GM19240 (cell line): ENCODE measurements at regions not wholly inside any gene's neighbourhood (a gene's known extent, or its start where the extent isn't known, plus 50 kb on each side); places are given as distances from the start of the nearest gene placed in this dataset.
"Not testable (repeated sequence)": the region's sequence is repeated elsewhere in the genome, so short reads cannot be mapped to it uniquely, and the experiment has no call there.

Experiments
- DNase-seq: peaks from one replicate; pipeline ENCODE4 v3.0.0; 2011; ENCODE audit warnings: low spot score; ENCODE audit not compliant: insufficient read length

DNA sequence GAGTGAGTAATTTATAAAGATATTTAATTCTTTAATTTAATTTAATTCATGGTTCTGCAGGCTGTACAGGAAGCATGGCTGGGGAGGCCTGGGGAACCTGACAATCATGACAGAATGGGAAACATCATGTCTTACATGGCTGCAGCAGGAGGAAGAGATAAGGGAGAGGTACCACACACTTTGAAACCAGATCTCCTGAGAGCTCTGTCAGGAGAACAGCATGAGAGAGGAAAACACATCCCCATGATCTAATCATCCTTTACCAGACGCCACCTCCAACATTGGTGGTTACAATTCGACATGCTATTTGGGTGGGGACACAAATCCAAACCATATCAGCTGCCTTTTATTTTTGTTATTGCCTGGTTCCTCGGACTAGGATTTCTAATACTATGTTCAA is 928.6 kb downstream of the TMEM121 start:
- DNase-seq, result no peak

GRCh38 chr14:106459971-106460730 is 933.8 kb downstream of the TMEM121 start:
- DNase-seq, result peak; percentile 43

- DNase-seq, result no peak
Observed at GRCh38 chr14:106460916-106461315, 934.5 kb downstream of the TMEM121 start.

- not testable (repeated sequence) for DNase-seq
Observed at GRCh38 chr14:106466483-106466882, 940.1 kb downstream of the TMEM121 start.

- not testable (repeated sequence) for DNase-seq
Observed at GRCh38 chr14:106468869-106469268, 942.5 kb downstream of the TMEM121 start.

- not testable (repeated sequence) for DNase-seq
Observed at GRCh38 chr14:106470028-106470427, 943.6 kb downstream of the TMEM121 start.

GRCh38 chr14:106474261-106475028 is 948.1 kb downstream of the TMEM121 start:
- not testable (repeated sequence) for DNase-seq

GRCh38 chr14:106475214-106475613 is 948.8 kb downstream of the TMEM121 start:
- DNase-seq, result not testable (repeated sequence)

DNA sequence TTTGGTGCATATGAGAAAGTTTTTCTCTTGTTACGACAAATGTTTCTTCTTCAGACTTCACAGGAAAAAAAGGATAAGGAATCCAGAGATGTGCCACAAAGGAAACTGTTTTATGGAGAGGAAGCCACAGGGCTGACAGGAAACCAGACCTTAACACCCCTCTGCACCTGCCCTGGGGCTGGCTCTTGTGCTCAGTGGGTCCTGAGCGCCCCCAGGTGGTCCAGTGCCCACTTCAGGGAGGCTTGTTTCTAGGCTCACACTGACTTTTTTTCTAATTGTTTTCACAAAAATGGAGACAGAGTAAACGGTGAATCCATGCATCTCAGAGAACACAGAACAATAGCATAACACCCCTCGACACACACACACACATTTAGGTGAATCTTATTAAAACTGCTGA is 951.2 kb downstream of the TMEM121 start:
- DNase-seq, result not testable (repeated sequence)

DNA sequence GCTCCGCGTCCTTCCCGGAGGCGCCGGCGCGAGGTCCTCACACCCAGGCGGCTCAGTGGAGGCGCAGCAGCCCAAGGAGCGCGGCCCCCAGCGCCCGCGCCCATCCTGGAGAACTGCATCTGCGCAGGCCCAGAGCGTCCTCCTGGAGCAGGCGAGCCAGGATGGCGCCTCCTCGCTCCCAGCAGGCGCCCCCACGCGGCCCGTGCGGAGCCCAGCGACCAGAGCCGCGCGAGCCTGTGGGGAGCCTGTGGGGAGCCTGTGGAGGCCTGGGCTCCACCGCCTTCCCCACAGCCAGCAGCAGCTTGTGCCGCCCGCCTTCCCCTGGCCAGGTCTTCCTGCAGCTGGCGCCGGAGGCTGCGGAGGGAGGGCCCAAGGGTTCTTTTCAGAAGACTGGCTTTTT is 953.9 kb downstream of the TMEM121 start:
- DNase-seq, result not testable (repeated sequence)

DNA sequence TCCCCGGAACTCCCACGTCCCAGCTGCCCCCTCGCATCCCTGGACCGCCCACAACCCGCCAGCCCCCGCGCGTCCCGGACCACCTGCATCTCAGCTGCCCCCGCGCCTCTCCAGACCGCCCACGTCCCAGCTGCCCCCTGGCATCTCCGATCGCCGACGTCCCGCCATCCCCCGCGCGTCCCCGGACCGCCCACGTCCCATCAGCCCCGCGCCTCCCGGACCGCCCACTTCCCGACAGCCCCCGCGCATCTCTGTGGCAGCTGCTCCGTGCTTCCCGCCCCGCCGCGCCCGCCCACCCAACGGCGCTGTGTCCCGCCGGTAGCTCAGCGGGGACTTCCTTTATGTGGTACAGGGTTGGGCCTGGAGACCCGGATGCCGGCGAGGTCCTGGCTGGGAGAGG is 955.8 kb downstream of the TMEM121 start:
- not testable (repeated sequence) for DNase-seq

- no peak for DNase-seq
Observed at GRCh38 chr14:106487600-106487999, 961.2 kb downstream of the TMEM121 start.

DNA sequence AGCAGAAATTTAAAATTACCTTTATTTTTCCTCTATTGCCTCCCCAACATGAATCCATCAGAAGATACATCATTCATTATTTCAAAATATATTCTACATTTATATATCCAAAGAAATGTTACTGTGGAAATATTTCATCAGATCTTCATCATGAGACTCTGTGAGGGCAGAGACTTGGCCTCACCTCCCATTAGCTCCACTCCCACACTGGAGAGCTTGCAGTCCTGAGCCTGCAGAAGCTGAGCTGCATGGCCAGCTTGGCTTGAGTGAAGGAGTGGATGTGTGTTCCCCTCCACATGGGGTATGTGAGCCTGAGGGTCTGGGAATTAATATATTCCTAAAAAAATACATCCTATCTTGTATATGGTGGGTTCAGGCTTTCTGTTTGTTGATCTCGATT is 961.9 kb downstream of the TMEM121 start:
- no peak for DNase-seq

- DNase-seq, result no peak
Observed at GRCh38 chr14:106489112-106489881, 962.9 kb downstream of the TMEM121 start.

GRCh38 chr14:106490442-106490841 is 964.1 kb downstream of the TMEM121 start:
- no peak for DNase-seq

DNA sequence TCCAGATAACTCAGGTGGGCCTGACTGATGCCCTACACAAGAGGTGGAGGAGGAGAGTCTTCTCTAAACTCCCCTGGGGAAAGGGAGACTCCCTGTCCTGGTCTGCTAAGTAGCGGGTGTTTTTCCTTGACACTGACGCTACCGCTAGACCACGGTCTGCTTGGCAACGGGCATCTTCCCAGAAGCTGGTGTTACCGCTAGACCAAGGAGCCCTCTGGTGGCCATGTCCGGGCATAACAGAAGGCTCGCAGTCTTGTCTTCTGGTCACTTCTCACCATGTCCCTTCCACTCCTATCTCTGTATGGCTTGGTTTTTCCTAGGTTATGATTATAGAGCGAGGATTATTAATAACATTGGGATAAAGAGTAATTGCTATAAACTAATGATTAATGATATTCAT is 965.5 kb downstream of the TMEM121 start:
- DNase-seq, result no peak

GRCh38 chr14:106493962-106494823 is 967.8 kb downstream of the TMEM121 start:
- no peak for DNase-seq

DNA sequence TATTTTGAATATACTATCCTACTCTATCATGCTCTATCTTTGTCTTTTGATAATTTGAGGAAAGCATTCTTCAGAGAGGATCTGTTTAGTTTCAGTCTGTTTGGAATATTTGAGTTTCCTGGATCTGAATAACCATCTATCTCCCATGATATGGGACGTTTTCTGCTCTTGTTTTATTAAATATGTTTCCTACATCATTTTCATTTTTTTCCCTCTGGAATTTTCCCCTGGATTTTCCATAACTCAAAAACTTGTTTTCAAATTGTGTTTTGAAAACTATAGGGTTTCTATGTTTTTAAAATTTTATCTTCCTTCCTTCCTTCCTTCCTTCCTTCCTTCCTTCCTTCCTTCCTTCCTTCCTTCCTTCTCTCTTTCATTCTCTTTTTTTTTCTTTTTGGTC is 974.2 kb downstream of the TMEM121 start:
- DNase-seq, result no peak

GRCh38 chr14:106501898-106502297 is 975.5 kb downstream of the TMEM121 start:
- DNase-seq, result no peak

DNA sequence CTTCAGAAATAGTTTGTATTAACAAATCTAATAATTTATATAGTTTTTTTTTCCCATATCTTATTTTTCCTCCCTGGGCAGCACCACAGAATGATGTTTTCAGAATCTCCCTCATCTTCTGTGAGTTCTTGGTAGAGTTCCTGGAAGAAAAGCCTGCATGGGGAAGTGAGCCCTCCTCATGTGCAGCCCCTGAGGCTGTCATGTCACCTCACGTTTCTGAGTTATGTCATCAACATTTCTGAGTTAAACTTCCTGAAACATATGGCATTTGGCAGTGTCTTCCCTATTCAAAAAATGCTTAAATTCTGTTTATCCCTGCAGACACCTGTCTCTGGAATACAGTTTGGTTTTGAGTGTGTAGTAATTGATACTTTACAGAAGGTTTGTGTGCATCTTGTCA is 979.0 kb downstream of the TMEM121 start:
- DNase-seq, result no peak

DNA sequence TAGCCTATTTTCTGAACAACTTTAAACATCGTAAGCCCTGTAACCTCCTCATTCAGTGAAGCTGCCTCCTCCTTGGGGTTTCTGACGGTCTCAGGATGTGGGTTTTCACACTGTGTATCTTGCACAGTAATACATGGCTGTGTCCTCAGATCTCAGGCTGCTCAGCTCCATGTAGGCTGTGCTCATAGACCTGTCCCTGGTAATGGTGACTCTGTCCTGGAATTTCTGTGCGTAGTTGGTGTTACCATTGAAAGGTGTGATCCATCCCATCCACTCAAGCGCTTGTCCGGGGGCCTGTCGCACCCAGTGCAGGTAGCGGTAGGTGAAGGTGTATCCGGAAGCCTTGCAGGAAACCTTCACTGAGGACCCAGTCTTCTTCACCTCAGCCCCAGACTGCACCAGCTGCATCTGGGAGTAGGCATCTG is 980.5 kb downstream of the TMEM121 start:
- DNase-seq, result no peak
